ENCODE measurements at regions not wholly inside any gene's neighbourhood (a gene's known extent, or its start where the extent isn't known, plus 50 kb on each side); places are given as distances from the start of the nearest gene placed in this dataset.

GRCh38 chr13:111990362-111990761, 76.6 kb upstream of the SOX1 start:
- Histone ChIP-seq H2BK12ac (ENCODE audit: low read depth, low read length) (no peak overlapping the region), H3K79me2 (ENCODE audit: control insufficient read depth in 1 of 2, insufficient read depth in 2 of 2, low read length in 2 of 2) (no peaks in the 10 kb centered on the region), H3K56ac (replicated peaks; ENCODE audit: insufficient read length, low read depth, low read length) (no peak overlapping the region), H3K9ac (replicated peaks in 1 of 4; ENCODE audit: extremely low read depth in 1 of 4, low read depth in 3 of 4, low read length in 3 of 4) (no peak overlapping the region), H3K27ac (ENCODE audit: low read depth, low read length) (no peak overlapping the region), H4K5ac (ENCODE audit: insufficient read length, low read depth, low read length) (no peak overlapping the region), H3K4me2 (ENCODE audit: insufficient read depth in 1 of 2, low read depth in 2 of 2, low read length in 2 of 2) (no peak overlapping the region), H2BK5ac (ENCODE audit: low read depth, low read length) (no peak overlapping the region), H2BK15ac (ENCODE audit: low read length) (no peak overlapping the region), H3K9me3 (ENCODE audit: insufficient read depth in 2 of 2, low read depth in 1 of 2, low read length in 1 of 2) (peaks cover 26 to 43% of the 10 kb centered on the region in 2 experiments), H3K4me3 (ENCODE audit: extremely low read depth in 1 of 4, insufficient read depth in 2 of 4, low read depth in 3 of 4, low read length in 4 of 4) (no peak overlapping the region), H4K20me1 (replicated peaks in 1 of 2; ENCODE audit: control insufficient read depth in 1 of 2, insufficient read depth in 2 of 2, low read length in 2 of 2) (no peaks in the 10 kb centered on the region), H3K18ac (ENCODE audit: extremely low read depth, low read length) (no peak overlapping the region), H3K4ac (replicated peaks; ENCODE audit: insufficient read length, low read depth, low read length) (no peak overlapping the region), H2BK20ac (ENCODE audit: low read length) (no peak overlapping the region), H3K36me3 (ENCODE audit: control insufficient read depth in 2 of 4, insufficient read depth in 4 of 4, low read length in 3 of 4) (no peaks in the 10 kb centered on the region), H3K23me2 (ENCODE audit: low read depth, low read length) (no peaks in the 10 kb centered on the region), H4K91ac (replicated peaks; ENCODE audit: insufficient read length, low read length) (no peak overlapping the region), H4K8ac (ENCODE audit: extremely low read depth, insufficient read depth, low read length) (no peak overlapping the region), H3K14ac (ENCODE audit: insufficient read length) (no peak overlapping the region), H2BK120ac (replicated peaks; ENCODE audit: low read depth, low read length) (no peak overlapping the region), H3K4me1 (replicated peaks in 1 of 4; ENCODE audit: control insufficient read depth in 3 of 4, insufficient read depth in 4 of 4, low read length in 3 of 4) (no peaks in the 10 kb centered on the region), H2AFZ (ENCODE audit: low read length) (no peak overlapping the region), H3K23ac (ENCODE audit: insufficient read length) (no peak overlapping the region), H3K79me1 (ENCODE audit: low read depth, low read length) (no peaks in the 10 kb centered on the region), H2AK5ac (ENCODE audit: low read depth, low read length) (no peak overlapping the region), H3K27me3 (replicated peaks in 1 of 4; ENCODE audit: control insufficient read depth in 3 of 4, extremely low read depth in 1 of 4, insufficient read depth in 3 of 4, low read length in 3 of 4) (peaks cover 2 to 10% (median 4%) of the 10 kb centered on the region in 4 experiments; a peak in 5 of 7 replicates)
- FAIRE-seq (no peak), DNase-seq (ENCODE audit: low read depth in 1 of 2, low spot score in 2 of 2) (no peak)
- WGBS, 2 experiments (ENCODE audit: extremely low coverage in 1 of 2, insufficient coverage in 1 of 2, insufficient read length in 1 of 2, insufficient replicate concordance in 2 of 2, low coverage in 1 of 2, low lambda C conversion rate in 2 of 2, missing lambda C conversion rate in 1 of 2) = 100% methylated on average over 1 of the region's 1 CpG; no CpG with 5 or more reads in 1 of the 2 experiments
- TF ChIP-seq SAP30 (IDR thresholded peaks at IDR 0.05; ENCODE audit: insufficient read depth, insufficient replicate concordance, low read length) (no peak), SUZ12 (IDR thresholded peaks at IDR 0.05; ENCODE audit: low read length) (no peak)
- CTCF ChIA-PET (ENCODE audit: partially characterized antibody) = no interaction called here
- POLR2A ChIA-PET (ENCODE audit: partially characterized antibody) = no interaction called here
